Tongue (tissue), 1 donor: ENCODE measurements at regions not wholly inside any gene's neighbourhood (a gene's known extent, or its start where the extent isn't known, plus 50 kb on each side); places are given as distances from the start of the nearest gene placed in this dataset.
"Not testable (repeated sequence)": the region's sequence is repeated elsewhere in the genome, so short reads cannot be mapped to it uniquely, and the experiment has no call there.

Experiments
- DNase-seq: peaks from one replicate; pipeline ENCODE4 v3.0.0-alpha.2; 2015

GRCh38 chr12:63508543-63508942, 159.8 kb downstream of the DPY19L2 start:
- no peak for DNase-seq

GRCh38 chr12:63499567-63499966, 168.7 kb downstream of the DPY19L2 start:
- DNase-seq = no peak

- DNase-seq = no peak
Measured at GRCh38 chr12:63498239-63498638, 170.1 kb downstream of the DPY19L2 start.

- no peak for DNase-seq
Measured at GRCh38 chr12:63496654-63497053, 171.6 kb downstream of the DPY19L2 start.

- no peak for DNase-seq
Measured at GRCh38 chr12:63495974-63496373, 172.3 kb downstream of the DPY19L2 start.

- DNase-seq = not testable (repeated sequence)
Measured at GRCh38 chr12:63493357-63493756, 174.9 kb downstream of the DPY19L2 start.

- no peak for DNase-seq
Measured at GRCh38 chr12:63480186-63480585, 188.1 kb downstream of the DPY19L2 start.

GRCh38 chr12:63470161-63470560, 198.1 kb downstream of the DPY19L2 start:
- no peak for DNase-seq

GRCh38 chr12:63467951-63468350, 200.3 kb downstream of the DPY19L2 start:
- no peak for DNase-seq

- DNase-seq = no peak
Measured at GRCh38 chr12:63457857-63458256, 210.4 kb downstream of the DPY19L2 start.

- DNase-seq = no peak
Measured at GRCh38 chr12:63457428-63457827, 210.9 kb downstream of the DPY19L2 start.

GRCh38 chr12:63450816-63451215, 217.5 kb downstream of the DPY19L2 start:
- DNase-seq = no peak

- no peak for DNase-seq
Measured at GRCh38 chr12:63450334-63450733, 218.0 kb downstream of the DPY19L2 start.

- no peak for DNase-seq
Measured at GRCh38 chr12:63445224-63445880, 222.9 kb downstream of the DPY19L2 start.

GRCh38 chr12:63440048-63440447, 228.2 kb downstream of the DPY19L2 start:
- no peak for DNase-seq

GRCh38 chr12:63434384-63434783, 233.9 kb downstream of the DPY19L2 start:
- not testable (repeated sequence) for DNase-seq

- not testable (repeated sequence) for DNase-seq
Measured at GRCh38 chr12:63427969-63428368, 240.3 kb downstream of the DPY19L2 start.

GRCh38 chr12:63427029-63427428, 241.3 kb downstream of the DPY19L2 start:
- DNase-seq = not testable (repeated sequence)

- DNase-seq = no peak
Measured at GRCh38 chr12:63424671-63425070, 243.6 kb downstream of the DPY19L2 start.

- no peak for DNase-seq
Measured at GRCh38 chr12:63423839-63424238, 244.5 kb downstream of the DPY19L2 start.

GRCh38 chr12:63420206-63420644, 248.1 kb downstream of the DPY19L2 start:
- DNase-seq = peak; percentile 15

- no peak for DNase-seq
Measured at GRCh38 chr12:63419154-63419553, 249.1 kb downstream of the DPY19L2 start.

GRCh38 chr12:63416788-63417187, 251.5 kb downstream of the DPY19L2 start:
- DNase-seq = no peak

GRCh38 chr12:63415357-63415756, 252.9 kb downstream of the DPY19L2 start:
- DNase-seq = no peak

GRCh38 chr12:63410197-63410596, 258.1 kb downstream of the DPY19L2 start:
- no peak for DNase-seq
